GM23338 (cell line): ENCODE measurements at regions not wholly inside any gene's neighbourhood (a gene's known extent, or its start where the extent isn't known, plus 50 kb on each side); places are given as distances from the start of the nearest gene placed in this dataset.

ENCODE experiments used
- ATAC-seq: fragments of 200-7000 bp; cut with Tn5 transposase; 3 replicates; pipeline ENCODE4 v1.9.1; 2020
- DNase-seq: peaks from one replicate; pipeline ENCODE4 v3.0.0-alpha.2; 2015; ENCODE audit warnings: low spot score
- H2AFZ ChIP-seq: fragments of 200-600 bp; sonication (generic); 2 replicates; pipeline ENCODE4 v1.8.0; 2016; ENCODE audit warnings: antibody characterized with exemption, mild to moderate bottlenecking, moderate library complexity
- H3F3A ChIP-seq: fragments of 200-600 bp; sonication (generic); replicated peaks from 2 replicates; pipeline ENCODE4 v1.8.0; 2017; ENCODE audit warnings: antibody characterized with exemption, mixed run types, low read depth
- H3K27ac ChIP-seq: fragments of 200-600 bp; sonication (generic); 2 replicates; pipeline ENCODE4 v1.6.1; 2016; ENCODE audit warnings: low read depth
- H3K27me3 ChIP-seq: fragments of 200-600 bp; sonication (generic); 2 replicates; pipeline ENCODE4 v1.8.0; 2016; ENCODE audit warnings: mild to moderate bottlenecking, mixed run types, moderate library complexity; ENCODE audit not compliant: insufficient read depth
- H3K36me3 ChIP-seq: fragments of 200-600 bp; sonication (generic); 2 replicates; pipeline ENCODE4 v1.8.0; 2016; ENCODE audit warnings: mild to moderate bottlenecking; ENCODE audit not compliant: insufficient read depth
- H3K4me1 ChIP-seq: fragments of 200-600 bp; sonication (generic); 2 replicates; pipeline ENCODE4 v1.8.0; 2016; ENCODE audit warnings: mild to moderate bottlenecking, moderate library complexity; ENCODE audit not compliant: insufficient read depth
- H3K4me2 ChIP-seq: fragments of 200-600 bp; sonication (generic); 2 replicates; pipeline ENCODE4 v1.7.1; 2017; ENCODE audit warnings: mixed run types
- H3K4me3 ChIP-seq: fragments of 200-600 bp; sonication (generic); 2 replicates; pipeline ENCODE4 v1.6.1; 2016; ENCODE audit warnings: mixed run types
- H3K79me2 ChIP-seq: fragments of 200-600 bp; sonication (generic); replicated peaks from 2 replicates; pipeline ENCODE4 v1.8.0; 2017; ENCODE audit warnings: mild to moderate bottlenecking; ENCODE audit not compliant: insufficient read depth
- H3K9me2 ChIP-seq: fragments of 200-600 bp; sonication (generic); 2 replicates; pipeline ENCODE4 v1.8.0; 2017; ENCODE audit not compliant: insufficient read depth
- H4K20me1 ChIP-seq: fragments of 200-600 bp; sonication (generic); replicated peaks from 2 replicates; pipeline ENCODE4 v1.8.0; 2017; ENCODE audit warnings: mild to moderate bottlenecking; ENCODE audit not compliant: insufficient read depth
- H3K27ac Mint-ChIP-seq: 2 replicates; pipeline ENCODE4 v1.8.0; 2020; ENCODE audit warnings: inconsistent platforms, mild to moderate bottlenecking, moderate library complexity, mixed read lengths
- H3K27me3 Mint-ChIP-seq: 3 replicates; pipeline ENCODE4 v1.8.0; 2022; ENCODE audit warnings: low read depth, mild to moderate bottlenecking, moderate library complexity, mixed read lengths, inconsistent platforms; ENCODE audit not compliant: insufficient read depth, poor library complexity
- H3K36me3 Mint-ChIP-seq: 3 replicates; pipeline ENCODE4 v1.8.0; 2021; ENCODE audit warnings: low read depth, mild to moderate bottlenecking, inconsistent platforms, moderate library complexity, mixed read lengths
- H3K4me1 Mint-ChIP-seq: 3 replicates; pipeline ENCODE4 v1.8.0; 2020; ENCODE audit warnings: mild to moderate bottlenecking, inconsistent platforms, mixed read lengths
- H3K4me3 Mint-ChIP-seq: 3 replicates; pipeline ENCODE4 v1.8.0; 2021; ENCODE audit warnings: moderate library complexity, mild to moderate bottlenecking, inconsistent platforms, mixed read lengths
- H3K9me3 Mint-ChIP-seq: 3 replicates; pipeline ENCODE4 v1.8.0; 2020; ENCODE audit warnings: moderate library complexity, mild to moderate bottlenecking, inconsistent platforms, mixed read lengths
- CREB1 ChIP-seq: fragments of 250-450 bp; sonication (Bioruptor Pico); IDR thresholded peaks from 2 replicates; pipeline ENCODE4 v1.5.0; 2020; ENCODE audit warnings: low read depth, mild to moderate bottlenecking, moderate library complexity
- CTCF ChIP-seq, 2 experiments: fragments of 200-600 bp in 1 of 2; sonication (generic) in 1 of 2; conservative IDR thresholded peaks; 2 replicates each; pipeline versions ENCODE4 v1.5.1 to v1.6.1; 2016 to 2017; ENCODE audit warnings: antibody characterized with exemption in 2 of 2, low read depth in 2 of 2, mild to moderate bottlenecking in 2 of 2, moderate library complexity in 1 of 2
- EZH2 ChIP-seq: fragments of 200-600 bp; sonication (generic); IDR thresholded peaks from one replicate; pipeline ENCODE4 v1.8.0; 2017; ENCODE audit warnings: antibody characterized with exemption, mild to moderate bottlenecking, low read depth; ENCODE audit not compliant: unreplicated experiment
- EZH2phosphoT487 ChIP-seq: fragments of 200-600 bp; sonication (generic); IDR thresholded peaks from one replicate; pipeline ENCODE4 v1.8.1; 2018; ENCODE audit warnings: antibody characterized with exemption; ENCODE audit not compliant: unreplicated experiment
- JUNB ChIP-seq: IDR thresholded peaks from one replicate; pipeline ENCODE4 v1.6.1; 2016; ENCODE audit warnings: antibody characterized with exemption; ENCODE audit not compliant: unreplicated experiment
- NANOG ChIP-seq: IDR thresholded peaks from 2 replicates; pipeline ENCODE4 v1.6.1; 2016; ENCODE audit warnings: antibody characterized with exemption, borderline replicate concordance
- POLR2AphosphoS5 ChIP-seq: IDR thresholded peaks from 2 replicates; pipeline ENCODE4 v1.6.1; 2016; ENCODE audit warnings: antibody characterized with exemption, low read depth
- STAT1 ChIP-seq: IDR thresholded peaks from one replicate; pipeline ENCODE4 v1.6.1; 2016; ENCODE audit warnings: antibody characterized with exemption; ENCODE audit not compliant: unreplicated experiment
- ZNF114 ChIP-seq: fragments of 250-450 bp; sonication (Bioruptor Pico); IDR thresholded peaks from 2 replicates; pipeline ENCODE4 v1.5.0; 2020; ENCODE audit warnings: mild to moderate bottlenecking, moderate library complexity
- TF ChIP-seq, protein P1 (sequence below): IDR thresholded peaks from 2 replicates; pipeline ENCODE4 v1.6.1; 2016; ENCODE audit warnings: antibody characterized with exemption
- TF ChIP-seq, protein P2 (sequence below): fragments of 250-450 bp; sonication (Bioruptor Pico); IDR thresholded peaks from 2 replicates; pipeline ENCODE4 v1.5.0; 2020; ENCODE audit warnings: mild to moderate bottlenecking, moderate library complexity
- TF ChIP-seq, protein P3 (sequence below): IDR thresholded peaks from one replicate; pipeline ENCODE4 v1.6.1; 2018; ENCODE audit warnings: antibody characterized with exemption; ENCODE audit not compliant: unreplicated experiment

- no peak overlapping the region for H2AFZ ChIP-seq
- no peak for TF ChIP-seq EZH2phosphoT487
- TF ChIP-seq, protein P1, sequence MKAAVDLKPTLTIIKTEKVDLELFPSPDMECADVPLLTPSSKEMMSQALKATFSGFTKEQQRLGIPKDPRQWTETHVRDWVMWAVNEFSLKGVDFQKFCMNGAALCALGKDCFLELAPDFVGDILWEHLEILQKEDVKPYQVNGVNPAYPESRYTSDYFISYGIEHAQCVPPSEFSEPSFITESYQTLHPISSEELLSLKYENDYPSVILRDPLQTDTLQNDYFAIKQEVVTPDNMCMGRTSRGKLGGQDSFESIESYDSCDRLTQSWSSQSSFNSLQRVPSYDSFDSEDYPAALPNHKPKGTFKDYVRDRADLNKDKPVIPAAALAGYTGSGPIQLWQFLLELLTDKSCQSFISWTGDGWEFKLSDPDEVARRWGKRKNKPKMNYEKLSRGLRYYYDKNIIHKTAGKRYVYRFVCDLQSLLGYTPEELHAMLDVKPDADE: no peak
- TF ChIP-seq POLR2AphosphoS5: no peak
- no peak for TF ChIP-seq CTCF (conservative IDR thresholded peaks at IDR 0.05; ENCODE audit: low read depth in 2 of 2)
- TF ChIP-seq STAT1: no peak
- TF ChIP-seq JUNB: no peak
- no peak for TF ChIP-seq ZNF114
- TF ChIP-seq EZH2: no peak
- TF ChIP-seq CREB1 (CRISPR knock-in tag): no peak
- TF ChIP-seq, protein P2, sequence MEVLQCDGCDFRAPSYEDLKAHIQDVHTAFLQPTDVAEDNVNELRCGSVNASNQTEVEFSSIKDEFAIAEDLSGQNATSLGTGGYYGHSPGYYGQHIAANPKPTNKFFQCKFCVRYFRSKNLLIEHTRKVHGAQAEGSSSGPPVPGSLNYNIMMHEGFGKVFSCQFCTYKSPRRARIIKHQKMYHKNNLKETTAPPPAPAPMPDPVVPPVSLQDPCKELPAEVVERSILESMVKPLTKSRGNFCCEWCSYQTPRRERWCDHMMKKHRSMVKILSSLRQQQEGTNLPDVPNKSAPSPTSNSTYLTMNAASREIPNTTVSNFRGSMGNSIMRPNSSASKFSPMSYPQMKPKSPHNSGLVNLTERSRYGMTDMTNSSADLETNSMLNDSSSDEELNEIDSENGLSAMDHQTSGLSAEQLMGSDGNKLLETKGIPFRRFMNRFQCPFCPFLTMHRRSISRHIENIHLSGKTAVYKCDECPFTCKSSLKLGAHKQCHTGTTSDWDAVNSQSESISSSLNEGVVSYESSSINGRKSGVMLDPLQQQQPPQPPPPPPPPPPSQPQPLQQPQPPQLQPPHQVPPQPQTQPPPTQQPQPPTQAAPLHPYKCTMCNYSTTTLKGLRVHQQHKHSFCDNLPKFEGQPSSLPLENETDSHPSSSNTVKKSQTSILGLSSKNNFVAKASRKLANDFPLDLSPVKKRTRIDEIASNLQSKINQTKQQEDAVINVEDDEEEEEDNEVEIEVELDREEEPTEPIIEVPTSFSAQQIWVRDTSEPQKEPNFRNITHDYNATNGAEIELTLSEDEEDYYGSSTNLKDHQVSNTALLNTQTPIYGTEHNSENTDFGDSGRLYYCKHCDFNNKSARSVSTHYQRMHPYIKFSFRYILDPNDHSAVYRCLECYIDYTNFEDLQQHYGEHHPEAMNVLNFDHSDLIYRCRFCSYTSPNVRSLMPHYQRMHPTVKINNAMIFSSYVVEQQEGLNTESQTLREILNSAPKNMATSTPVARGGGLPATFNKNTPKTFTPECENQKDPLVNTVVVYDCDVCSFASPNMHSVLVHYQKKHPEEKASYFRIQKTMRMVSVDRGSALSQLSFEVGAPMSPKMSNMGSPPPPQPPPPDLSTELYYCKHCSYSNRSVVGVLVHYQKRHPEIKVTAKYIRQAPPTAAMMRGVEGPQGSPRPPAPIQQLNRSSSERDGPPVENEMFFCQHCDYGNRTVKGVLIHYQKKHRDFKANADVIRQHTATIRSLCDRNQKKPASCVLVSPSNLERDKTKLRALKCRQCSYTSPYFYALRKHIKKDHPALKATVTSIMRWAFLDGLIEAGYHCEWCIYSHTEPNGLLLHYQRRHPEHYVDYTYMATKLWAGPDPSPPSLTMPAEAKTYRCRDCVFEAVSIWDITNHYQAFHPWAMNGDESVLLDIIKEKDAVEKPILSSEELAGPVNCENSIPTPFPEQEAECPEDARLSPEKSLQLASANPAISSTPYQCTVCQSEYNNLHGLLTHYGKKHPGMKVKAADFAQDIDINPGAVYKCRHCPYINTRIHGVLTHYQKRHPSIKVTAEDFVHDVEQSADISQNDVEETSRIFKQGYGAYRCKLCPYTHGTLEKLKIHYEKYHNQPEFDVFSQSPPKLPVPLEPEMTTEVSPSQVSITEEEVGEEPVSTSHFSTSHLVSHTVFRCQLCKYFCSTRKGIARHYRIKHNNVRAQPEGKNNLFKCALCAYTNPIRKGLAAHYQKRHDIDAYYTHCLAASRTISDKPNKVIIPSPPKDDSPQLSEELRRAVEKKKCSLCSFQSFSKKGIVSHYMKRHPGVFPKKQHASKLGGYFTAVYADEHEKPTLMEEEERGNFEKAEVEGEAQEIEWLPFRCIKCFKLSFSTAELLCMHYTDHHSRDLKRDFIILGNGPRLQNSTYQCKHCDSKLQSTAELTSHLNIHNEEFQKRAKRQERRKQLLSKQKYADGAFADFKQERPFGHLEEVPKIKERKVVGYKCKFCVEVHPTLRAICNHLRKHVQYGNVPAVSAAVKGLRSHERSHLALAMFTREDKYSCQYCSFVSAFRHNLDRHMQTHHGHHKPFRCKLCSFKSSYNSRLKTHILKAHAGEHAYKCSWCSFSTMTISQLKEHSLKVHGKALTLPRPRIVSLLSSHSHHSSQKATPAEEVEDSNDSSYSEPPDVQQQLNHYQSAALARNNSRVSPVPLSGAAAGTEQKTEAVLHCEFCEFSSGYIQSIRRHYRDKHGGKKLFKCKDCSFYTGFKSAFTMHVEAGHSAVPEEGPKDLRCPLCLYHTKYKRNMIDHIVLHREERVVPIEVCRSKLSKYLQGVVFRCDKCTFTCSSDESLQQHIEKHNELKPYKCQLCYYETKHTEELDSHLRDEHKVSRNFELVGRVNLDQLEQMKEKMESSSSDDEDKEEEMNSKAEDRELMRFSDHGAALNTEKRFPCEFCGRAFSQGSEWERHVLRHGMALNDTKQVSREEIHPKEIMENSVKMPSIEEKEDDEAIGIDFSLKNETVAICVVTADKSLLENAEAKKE (CRISPR knock-in tag): no peak
- TF ChIP-seq, protein P3, sequence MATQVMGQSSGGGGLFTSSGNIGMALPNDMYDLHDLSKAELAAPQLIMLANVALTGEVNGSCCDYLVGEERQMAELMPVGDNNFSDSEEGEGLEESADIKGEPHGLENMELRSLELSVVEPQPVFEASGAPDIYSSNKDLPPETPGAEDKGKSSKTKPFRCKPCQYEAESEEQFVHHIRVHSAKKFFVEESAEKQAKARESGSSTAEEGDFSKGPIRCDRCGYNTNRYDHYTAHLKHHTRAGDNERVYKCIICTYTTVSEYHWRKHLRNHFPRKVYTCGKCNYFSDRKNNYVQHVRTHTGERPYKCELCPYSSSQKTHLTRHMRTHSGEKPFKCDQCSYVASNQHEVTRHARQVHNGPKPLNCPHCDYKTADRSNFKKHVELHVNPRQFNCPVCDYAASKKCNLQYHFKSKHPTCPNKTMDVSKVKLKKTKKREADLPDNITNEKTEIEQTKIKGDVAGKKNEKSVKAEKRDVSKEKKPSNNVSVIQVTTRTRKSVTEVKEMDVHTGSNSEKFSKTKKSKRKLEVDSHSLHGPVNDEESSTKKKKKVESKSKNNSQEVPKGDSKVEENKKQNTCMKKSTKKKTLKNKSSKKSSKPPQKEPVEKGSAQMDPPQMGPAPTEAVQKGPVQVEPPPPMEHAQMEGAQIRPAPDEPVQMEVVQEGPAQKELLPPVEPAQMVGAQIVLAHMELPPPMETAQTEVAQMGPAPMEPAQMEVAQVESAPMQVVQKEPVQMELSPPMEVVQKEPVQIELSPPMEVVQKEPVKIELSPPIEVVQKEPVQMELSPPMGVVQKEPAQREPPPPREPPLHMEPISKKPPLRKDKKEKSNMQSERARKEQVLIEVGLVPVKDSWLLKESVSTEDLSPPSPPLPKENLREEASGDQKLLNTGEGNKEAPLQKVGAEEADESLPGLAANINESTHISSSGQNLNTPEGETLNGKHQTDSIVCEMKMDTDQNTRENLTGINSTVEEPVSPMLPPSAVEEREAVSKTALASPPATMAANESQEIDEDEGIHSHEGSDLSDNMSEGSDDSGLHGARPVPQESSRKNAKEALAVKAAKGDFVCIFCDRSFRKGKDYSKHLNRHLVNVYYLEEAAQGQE: no peak
- TF ChIP-seq NANOG: no peak
- H3K9me2 ChIP-seq: no peaks in the 10 kb centered on the region
- H3K27ac ChIP-seq: no peak overlapping the region
- Mint-ChIP-seq H3K27me3 (no peaks in the 10 kb centered on the region), H3K9me3 (no peaks in the 10 kb centered on the region; the same call in 2 of the 3 replicates), H3K4me3 (no peak overlapping the region), H3K36me3 (no peaks in the 10 kb centered on the region), H3K27ac (no peak overlapping the region), H3K4me1 (no peaks in the 10 kb centered on the region)
- H3K79me2 ChIP-seq: no peaks in the 10 kb centered on the region
- no peaks in the 10 kb centered on the region for H3F3A ChIP-seq
- no peaks in the 10 kb centered on the region for H4K20me1 ChIP-seq
- H3K4me3 ChIP-seq: no peak overlapping the region
- H3K4me1 ChIP-seq: no peaks in the 10 kb centered on the region
- no peak for ATAC-seq
- no peaks in the 10 kb centered on the region for H3K36me3 ChIP-seq
- no peak overlapping the region for H3K4me2 ChIP-seq
- DNase-seq: no peak
- no peaks in the 10 kb centered on the region for H3K27me3 ChIP-seq
These were observed 266.7 kb downstream of the IL20RB start for GRCh38 chr3:137224464-137224863.
